ENCODE measurements at regions not wholly inside any gene's neighbourhood (a gene's known extent, or its start where the extent isn't known, plus 50 kb on each side); places are given as distances from the start of the nearest gene placed in this dataset.

GRCh38 chr2:128786741-128787478, 468.2 kb upstream of the HS6ST1 start:
- no peak for DNase-seq (ENCODE audit: low read depth, low spot score)
- no peak overlapping the region for H3K27ac ChIP-seq

GRCh38 chr2:128787616-128788015, 468.9 kb upstream of the HS6ST1 start:
- no peak overlapping the region for H3K27ac ChIP-seq
- no peak for DNase-seq (ENCODE audit: low read depth, low spot score)

- H3K27ac ChIP-seq: no peak overlapping the region
- DNase-seq (ENCODE audit: low read depth, low spot score): no peak
Measured at GRCh38 chr2:128788636-128789220, 470.1 kb upstream of the HS6ST1 start.

- H3K27ac ChIP-seq: no peak overlapping the region
- no peak for DNase-seq (ENCODE audit: low read depth, low spot score)
Measured at GRCh38 chr2:128789221-128789620, 470.6 kb upstream of the HS6ST1 start.

- H3K27ac ChIP-seq: no peak overlapping the region
- DNase-seq (ENCODE audit: low read depth, low spot score): no peak
Measured at GRCh38 chr2:128789776-128790455, 471.2 kb upstream of the HS6ST1 start.

GRCh38 chr2:128790541-128791001, 471.9 kb upstream of the HS6ST1 start:
- no peak overlapping the region for H3K27ac ChIP-seq
- DNase-seq (ENCODE audit: low read depth, low spot score): no peak

- no peak for DNase-seq (ENCODE audit: low read depth, low spot score)
- no peak overlapping the region for H3K27ac ChIP-seq
Measured at GRCh38 chr2:128791120-128791984, 472.7 kb upstream of the HS6ST1 start.

- H3K27ac ChIP-seq: no peak overlapping the region
- DNase-seq (ENCODE audit: low read depth, low spot score): no peak
Measured at GRCh38 chr2:128791985-128792320, 473.3 kb upstream of the HS6ST1 start.

- no peak for DNase-seq (ENCODE audit: low read depth, low spot score)
Measured at GRCh38 chr2:128792476-128793054, 473.9 kb upstream of the HS6ST1 start.

GRCh38 chr2:128793404-128793803, 474.7 kb upstream of the HS6ST1 start:
- H3K27ac ChIP-seq: no peak overlapping the region
- DNase-seq (ENCODE audit: low read depth, low spot score): no peak

More at GRCh38 chr2:128792476-128793054, 473.9 kb upstream of the HS6ST1 start:
- no peak overlapping the region for H3K27ac ChIP-seq

GRCh38 chr2:128794285-128794684, 475.6 kb upstream of the HS6ST1 start:
- H3K27ac ChIP-seq: no peak overlapping the region
- DNase-seq (ENCODE audit: low read depth, low spot score): no peak

GRCh38 chr2:128796321-128796720, 477.7 kb upstream of the HS6ST1 start:
- no peak overlapping the region for H3K27ac ChIP-seq
- DNase-seq (ENCODE audit: low read depth, low spot score): no peak

- DNase-seq (ENCODE audit: low read depth, low spot score): no peak
- H3K27ac ChIP-seq: no peak overlapping the region
Measured at GRCh38 chr2:128797092-128797491, 478.4 kb upstream of the HS6ST1 start.

- DNase-seq (ENCODE audit: low read depth, low spot score): no peak
- no peak overlapping the region for H3K27ac ChIP-seq
Measured at GRCh38 chr2:128797533-128797932, 478.9 kb upstream of the HS6ST1 start.

- DNase-seq (ENCODE audit: low read depth, low spot score): no peak
- no peak overlapping the region for H3K27ac ChIP-seq
Measured at GRCh38 chr2:128797937-128798336, 479.3 kb upstream of the HS6ST1 start.

- no peak overlapping the region for H3K27ac ChIP-seq
- DNase-seq (ENCODE audit: low read depth, low spot score): no peak
Measured at GRCh38 chr2:128798502-128799283, 480.0 kb upstream of the HS6ST1 start.

- DNase-seq (ENCODE audit: low read depth, low spot score): no peak
- H3K27ac ChIP-seq: no peak overlapping the region
Measured at GRCh38 chr2:128799284-128799552, 480.6 kb upstream of the HS6ST1 start.

GRCh38 chr2:128799730-128800129, 481.1 kb upstream of the HS6ST1 start:
- DNase-seq (ENCODE audit: low read depth, low spot score): no peak
- no peak overlapping the region for H3K27ac ChIP-seq

GRCh38 chr2:128801576-128801975, 482.9 kb upstream of the HS6ST1 start:
- H3K27ac ChIP-seq: no peak overlapping the region
- DNase-seq (ENCODE audit: low read depth, low spot score): no peak

- H3K27ac ChIP-seq: no peak overlapping the region
- no peak for DNase-seq (ENCODE audit: low read depth, low spot score)
Measured at GRCh38 chr2:128803222-128803621, 484.6 kb upstream of the HS6ST1 start.

Measured in epithelial cell of prostate (primary cell).